Nephron progenitor cell (in vitro differentiated cells): ENCODE measurements at regions not wholly inside any gene's neighbourhood (a gene's known extent, or its start where the extent isn't known, plus 50 kb on each side); places are given as distances from the start of the nearest gene placed in this dataset.

Experiments
- DNase-seq: peaks from one replicate; pipeline ENCODE4 v3.0.0; 2021
- H3K27ac Mint-ChIP-seq: 2 replicates; pipeline ENCODE4 v1.8.0; 2021; ENCODE audit warnings: mild to moderate bottlenecking, moderate library complexity, mixed read lengths
- H3K27me3 Mint-ChIP-seq: 2 replicates; pipeline ENCODE4 v1.8.0; 2021; ENCODE audit warnings: mild to moderate bottlenecking, low read depth, mixed read lengths; ENCODE audit not compliant: poor library complexity
- H3K36me3 Mint-ChIP-seq: 2 replicates; pipeline ENCODE4 v1.8.0; 2021; ENCODE audit warnings: low read depth, mixed read lengths
- H3K4me1 Mint-ChIP-seq: 2 replicates; pipeline ENCODE4 v1.8.0; 2021; ENCODE audit warnings: mixed read lengths
- H3K4me3 Mint-ChIP-seq: 2 replicates; pipeline ENCODE4 v1.8.0; 2021; ENCODE audit warnings: mild to moderate bottlenecking, moderate library complexity, mixed read lengths
- H3K9me3 Mint-ChIP-seq: 2 replicates; pipeline ENCODE4 v1.8.0; 2021; ENCODE audit warnings: mild to moderate bottlenecking, moderate library complexity, mixed read lengths
- CTCF ChIP-seq: fragments of 200-600 bp; sonication (generic); IDR thresholded peaks from 2 replicates; pipeline ENCODE4 v1.5.0; 2021; ENCODE audit warnings: antibody characterized with exemption

GRCh38 chr5:89283728-89284493, 400.9 kb upstream of the MEF2C start:
- H3K36me3 Mint-ChIP-seq, result no peaks in the 10 kb centered on the region
- peaks cover 14% of the 10 kb centered on the region for H3K4me1 Mint-ChIP-seq
- no peak for DNase-seq
- H3K27me3 Mint-ChIP-seq, result peaks cover 4% of the 10 kb centered on the region
- no peak for TF ChIP-seq CTCF
- no peak overlapping the region for H3K4me3 Mint-ChIP-seq
- no peak overlapping the region for H3K27ac Mint-ChIP-seq
- H3K9me3 Mint-ChIP-seq, result no peaks in the 10 kb centered on the region

GRCh38 chr5:89282554-89283510, 399.8 kb upstream of the MEF2C start:
- no peak overlapping the region for H3K4me3 Mint-ChIP-seq
- peaks cover 14% of the 10 kb centered on the region for H3K4me1 Mint-ChIP-seq
- no peak for TF ChIP-seq CTCF
- no peaks in the 10 kb centered on the region for H3K36me3 Mint-ChIP-seq
- H3K9me3 Mint-ChIP-seq, result no peaks in the 10 kb centered on the region
- DNase-seq, result no peak
- no peak overlapping the region for H3K27ac Mint-ChIP-seq
- H3K27me3 Mint-ChIP-seq, result peaks cover 4% of the 10 kb centered on the region

GRCh38 chr5:89281766-89282553, 399.0 kb upstream of the MEF2C start:
- peaks cover 17% of the 10 kb centered on the region for H3K4me1 Mint-ChIP-seq

GRCh38 chr5:89281211-89281610, 398.2 kb upstream of the MEF2C start:
- peaks cover 4% of the 10 kb centered on the region for H3K27me3 Mint-ChIP-seq
- no peaks in the 10 kb centered on the region for H3K9me3 Mint-ChIP-seq
- DNase-seq, result no peak
- no peaks in the 10 kb centered on the region for H3K36me3 Mint-ChIP-seq
- peaks cover 18% of the 10 kb centered on the region for H3K4me1 Mint-ChIP-seq
- no peak overlapping the region for H3K4me3 Mint-ChIP-seq
- no peak for TF ChIP-seq CTCF
- H3K27ac Mint-ChIP-seq, result no peak overlapping the region

More at GRCh38 chr5:89281766-89282553, 399.0 kb upstream of the MEF2C start:
- H3K4me3 Mint-ChIP-seq, result no peak overlapping the region
- no peak for DNase-seq
- H3K9me3 Mint-ChIP-seq, result no peaks in the 10 kb centered on the region
- H3K27ac Mint-ChIP-seq, result no peak overlapping the region
- H3K36me3 Mint-ChIP-seq, result no peaks in the 10 kb centered on the region
- peaks cover 4% of the 10 kb centered on the region for H3K27me3 Mint-ChIP-seq
- TF ChIP-seq CTCF, result no peak

GRCh38 chr5:89280103-89281037, 397.4 kb upstream of the MEF2C start:
- no peak for TF ChIP-seq CTCF
- Mint-ChIP-seq H3K9me3 (no peaks in the 10 kb centered on the region), H3K36me3 (no peaks in the 10 kb centered on the region), H3K4me1 (peaks cover 18% of the 10 kb centered on the region), H3K27ac (no peak overlapping the region), H3K27me3 (peaks cover 4% of the 10 kb centered on the region), H3K4me3 (no peak overlapping the region)
- DNase-seq, result no peak
